HG03520 (cell line): ENCODE measurements at regions not wholly inside any gene's neighbourhood (a gene's known extent, or its start where the extent isn't known, plus 50 kb on each side); places are given as distances from the start of the nearest gene placed in this dataset.

Experiments
- ATAC-seq: cut with Tn5 transposase; IDR thresholded peaks from one replicate; pipeline ENCODE4 v1.9.1; 2021; ENCODE audit warnings: mild to moderate bottlenecking, moderate library complexity; ENCODE audit not compliant: unreplicated experiment

- no peak for ATAC-seq
These were observed 2083.1 kb upstream of the PIK3C3 start for GRCh38 chr18:39871961-39872360.

- no peak for ATAC-seq
These were observed 2084.4 kb upstream of the PIK3C3 start for GRCh38 chr18:39870591-39870990.

GRCh38 chr18:39863916-39864315 is 2091.1 kb upstream of the PIK3C3 start:
- ATAC-seq = no peak

DNA sequence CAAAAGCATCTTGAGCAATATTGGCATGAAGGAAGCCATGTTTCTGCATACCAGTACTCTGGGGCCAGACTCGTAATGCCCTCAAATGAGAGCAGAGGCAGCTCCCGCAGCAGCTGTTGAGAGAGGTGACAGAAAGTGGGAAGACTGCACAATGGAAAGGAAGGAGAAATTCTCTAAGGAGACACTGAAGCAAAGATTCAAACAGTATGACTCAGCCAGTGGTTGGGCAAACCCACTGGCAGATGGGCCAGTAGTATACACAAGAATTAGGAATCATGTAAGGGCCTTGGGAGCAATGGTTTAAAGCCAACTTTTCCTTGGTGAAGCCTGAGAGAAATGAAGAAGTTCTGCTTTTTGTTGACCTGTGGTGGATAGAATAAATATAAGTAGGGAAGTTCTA is 2092.7 kb upstream of the PIK3C3 start:
- no peak for ATAC-seq

DNA sequence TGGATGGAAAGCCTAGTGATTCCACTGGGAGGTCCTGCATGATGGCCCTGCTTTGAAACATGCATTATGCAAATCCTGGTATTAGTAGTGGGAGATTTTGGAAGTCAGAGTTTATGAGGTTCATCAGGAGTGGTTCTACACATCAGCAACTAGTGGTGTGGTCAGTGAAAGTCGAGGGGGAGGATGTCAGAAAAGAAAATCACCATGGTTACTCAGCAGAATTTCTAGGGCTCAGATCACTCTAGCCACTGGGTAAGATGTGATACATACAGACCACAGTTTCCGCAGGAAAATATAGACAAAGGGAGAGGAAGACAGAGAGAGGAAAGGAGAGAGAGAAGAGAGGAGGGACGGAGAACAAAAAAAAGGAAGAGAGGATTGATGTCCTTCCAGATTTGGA is 2100.7 kb upstream of the PIK3C3 start:
- ATAC-seq = no peak

DNA sequence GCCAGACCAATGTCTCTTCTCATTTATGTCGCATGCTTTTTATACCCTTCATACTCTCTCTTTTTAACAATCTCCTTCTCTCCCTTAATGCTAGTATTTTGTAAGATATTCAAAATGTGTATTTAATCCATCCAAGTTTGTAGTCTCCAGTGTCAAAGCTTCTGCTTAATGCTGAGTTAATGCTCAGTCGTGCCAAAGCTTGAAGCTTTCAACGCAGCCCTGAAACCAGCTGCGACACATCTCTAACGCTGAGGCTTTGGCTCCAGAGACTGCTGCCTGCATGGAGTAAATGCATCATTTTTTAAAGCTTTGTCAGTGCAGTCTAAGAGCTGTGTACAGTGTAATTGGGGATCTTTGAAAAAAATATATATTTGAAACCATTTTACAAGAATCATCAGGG is 2108.8 kb upstream of the PIK3C3 start:
- ATAC-seq = no peak

DNA sequence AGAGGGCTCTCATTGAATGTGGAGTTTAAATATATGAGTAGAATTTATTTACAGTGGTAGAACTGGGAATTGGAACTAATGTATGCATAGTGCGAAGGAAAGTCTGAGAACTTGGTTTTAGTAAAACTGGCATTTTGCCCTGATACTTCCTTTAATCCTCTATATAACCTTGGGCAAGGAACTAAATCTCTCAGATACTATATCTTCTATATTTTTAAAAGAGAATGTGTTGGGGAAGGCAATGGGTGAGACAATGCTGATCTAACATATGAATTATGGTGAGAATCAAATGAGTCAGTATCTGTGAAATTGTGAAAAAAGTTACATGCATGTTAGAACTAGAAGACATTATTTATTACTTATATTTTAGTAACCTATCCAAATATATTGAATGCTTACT is 2109.4 kb upstream of the PIK3C3 start:
- no peak for ATAC-seq

DNA sequence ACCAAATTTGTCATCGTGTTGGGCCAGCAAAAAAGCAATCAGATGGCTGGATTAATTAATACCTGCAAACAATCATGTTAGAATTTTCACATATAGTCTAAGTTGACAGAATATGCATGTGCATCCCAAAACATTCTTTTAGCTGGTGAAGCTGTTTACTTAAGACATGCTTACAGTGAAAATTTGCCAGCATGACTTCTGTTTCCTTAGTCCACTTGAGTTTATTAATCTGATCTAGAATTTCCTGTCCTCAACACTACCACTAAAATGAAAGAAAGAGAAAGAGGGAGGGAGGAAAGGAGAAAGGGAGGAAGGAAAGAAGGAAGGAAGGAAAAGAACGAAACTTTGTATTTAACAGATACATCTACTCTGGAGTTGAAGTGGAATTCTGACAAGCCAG is 2109.9 kb upstream of the PIK3C3 start:
- ATAC-seq = no peak

- ATAC-seq = no peak
These were observed 2111.5 kb upstream of the PIK3C3 start for GRCh38 chr18:39843546-39843945.

- no peak for ATAC-seq
These were observed 2112.6 kb upstream of the PIK3C3 start for GRCh38 chr18:39842366-39842914.

DNA sequence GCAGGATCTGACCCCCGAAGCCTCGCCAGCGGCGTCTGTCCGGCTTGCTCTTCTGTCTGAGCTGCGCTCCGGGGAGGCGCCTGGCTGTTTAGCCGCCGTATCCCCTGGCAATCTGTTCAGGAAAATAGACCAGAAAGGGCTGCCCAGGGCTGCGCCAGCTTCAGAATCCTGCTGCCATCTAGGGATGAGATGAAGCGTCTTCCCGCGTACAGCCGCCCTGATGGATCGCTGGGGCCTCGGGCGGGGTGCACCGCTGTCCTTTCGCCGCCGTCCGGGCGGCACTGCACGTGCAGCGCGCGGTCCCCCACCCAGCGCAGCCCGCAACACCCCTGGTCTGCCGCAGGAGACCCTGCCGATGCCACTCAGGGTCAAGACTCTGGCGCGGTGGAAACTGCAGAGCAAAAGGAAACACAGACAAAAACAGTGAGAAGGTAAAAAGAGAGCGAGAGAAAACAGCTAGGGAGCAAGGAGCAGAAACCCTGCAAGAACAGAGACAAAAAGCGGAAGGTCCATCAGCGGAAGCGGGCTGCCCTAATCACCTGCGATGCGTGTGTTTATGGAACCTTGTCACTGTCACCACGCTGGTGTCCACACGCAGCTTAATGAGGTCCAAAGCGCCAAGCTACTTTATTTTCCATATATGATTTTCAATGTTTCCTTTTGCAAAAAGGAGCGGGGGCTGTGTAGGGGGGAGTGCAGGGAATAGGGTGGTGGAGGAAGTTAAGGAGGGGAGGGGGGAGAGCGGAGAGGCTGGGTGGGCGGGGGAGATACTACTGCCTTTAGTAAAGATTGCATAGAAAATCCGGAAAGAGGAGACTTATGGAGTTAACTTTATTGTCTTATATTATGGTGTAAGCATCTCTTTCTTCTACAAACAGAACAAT is 2113.3 kb upstream of the PIK3C3 start:
- ATAC-seq = no peak

GRCh38 chr18:39840856-39841481 is 2114.1 kb upstream of the PIK3C3 start:
- no peak for ATAC-seq

DNA sequence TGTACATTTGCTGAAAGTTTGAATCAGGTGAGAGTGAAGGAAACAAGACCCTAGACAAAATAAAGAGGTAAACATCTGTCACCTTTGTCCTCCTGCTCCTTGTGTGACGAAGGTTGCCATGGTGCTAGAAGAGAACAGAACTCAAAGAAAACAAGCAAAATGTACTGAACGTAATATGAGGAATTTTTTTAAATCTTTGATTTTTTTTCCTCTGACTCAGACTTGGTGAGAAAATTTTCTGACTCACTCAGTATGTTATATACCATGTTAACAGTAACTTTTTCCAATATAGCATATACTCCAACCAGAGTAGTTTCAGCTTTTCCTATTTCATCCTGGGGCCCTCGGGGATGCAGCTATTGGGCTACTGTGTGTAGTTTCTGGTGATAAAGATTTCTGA is 2114.6 kb upstream of the PIK3C3 start:
- ATAC-seq = no peak

DNA sequence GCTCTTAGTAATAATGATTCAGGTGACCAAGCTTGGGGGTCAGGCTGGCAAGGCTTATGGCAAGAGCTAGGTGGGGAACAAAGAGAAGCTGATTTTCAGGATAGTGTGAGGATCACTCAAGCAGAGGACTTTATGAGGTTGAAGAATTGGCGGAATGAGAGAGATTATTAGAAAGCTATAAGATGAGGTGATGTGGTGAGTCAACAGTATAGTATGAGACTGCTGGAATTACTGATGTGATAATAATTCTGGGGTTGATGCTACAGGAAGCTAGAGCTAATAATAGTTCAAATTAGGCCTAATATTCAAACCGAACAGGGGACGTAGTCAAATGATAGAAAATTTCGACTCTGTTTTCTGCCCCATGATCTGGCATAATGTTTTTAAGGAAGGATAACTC is 2115.3 kb upstream of the PIK3C3 start:
- no peak for ATAC-seq

DNA sequence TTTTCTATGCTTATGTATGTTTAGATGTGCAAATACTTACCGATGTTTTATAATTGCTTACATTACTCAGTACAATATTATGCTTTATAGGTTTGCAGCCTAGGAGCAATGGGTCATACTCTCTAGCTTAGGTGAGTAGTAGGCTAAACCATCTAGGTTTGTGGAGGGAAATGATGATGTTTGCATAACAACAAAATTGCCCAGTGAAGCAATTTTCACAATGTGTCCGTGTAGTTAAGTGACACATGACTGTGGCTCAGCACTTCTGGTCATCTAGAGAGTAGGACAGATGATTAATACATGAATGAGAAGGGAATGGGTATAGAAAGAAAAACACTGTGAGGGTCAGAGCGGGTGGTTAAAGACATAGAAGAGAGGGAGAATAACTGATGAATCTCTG is 2116.2 kb upstream of the PIK3C3 start:
- ATAC-seq = no peak

DNA sequence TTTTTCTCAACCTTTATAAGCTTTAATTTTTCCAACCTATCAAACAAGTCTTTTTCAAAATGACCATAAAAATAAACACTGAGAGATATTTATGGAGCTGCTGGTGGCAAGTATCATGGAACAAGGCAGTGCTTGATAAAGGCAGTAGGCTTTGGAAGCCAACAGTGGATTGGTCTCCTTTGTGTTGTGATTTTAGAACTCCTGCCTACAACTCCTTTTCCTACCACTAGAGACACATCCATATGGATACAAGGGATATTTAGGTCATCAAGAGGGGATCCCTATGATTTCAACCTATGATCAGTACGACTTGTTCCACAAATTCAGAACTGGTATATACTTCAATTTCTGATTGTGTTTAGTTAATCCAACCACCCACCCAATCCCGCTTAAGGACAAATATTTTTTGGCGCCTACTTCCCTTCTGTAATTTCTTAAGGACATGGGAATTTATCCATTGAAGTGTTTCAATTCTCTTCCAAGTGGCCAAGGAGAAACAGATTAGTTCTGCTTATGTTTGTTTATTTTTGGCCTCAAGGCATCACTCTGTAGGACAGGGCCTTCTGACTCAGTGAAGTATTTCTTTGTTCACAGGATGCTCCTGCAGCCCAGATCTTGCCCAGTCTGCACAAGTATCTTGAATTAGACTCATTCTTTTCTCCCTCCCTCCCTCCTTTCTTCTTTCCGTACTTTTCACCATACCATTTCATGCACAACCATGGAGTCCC is 2119.6 kb upstream of the PIK3C3 start:
- no peak for ATAC-seq

DNA sequence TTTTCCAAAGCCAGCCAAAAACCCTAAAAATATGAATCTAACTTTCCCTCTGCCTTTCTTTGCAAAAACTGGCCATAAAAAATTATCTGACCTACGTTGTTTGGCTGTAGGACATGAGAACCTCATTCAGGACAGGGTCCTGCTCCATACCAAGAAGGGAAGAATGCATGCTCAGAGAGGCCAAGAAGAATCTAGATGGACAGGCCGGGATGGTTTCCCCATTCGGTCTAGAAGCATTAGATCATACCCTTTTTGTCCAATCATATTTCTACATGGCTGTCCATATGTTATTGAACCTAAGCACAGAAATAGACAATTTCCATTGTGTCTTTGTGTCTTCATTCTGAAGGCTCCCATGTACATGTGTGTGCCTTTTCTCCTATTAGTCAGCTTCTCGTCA is 2120.4 kb upstream of the PIK3C3 start:
- no peak for ATAC-seq

DNA sequence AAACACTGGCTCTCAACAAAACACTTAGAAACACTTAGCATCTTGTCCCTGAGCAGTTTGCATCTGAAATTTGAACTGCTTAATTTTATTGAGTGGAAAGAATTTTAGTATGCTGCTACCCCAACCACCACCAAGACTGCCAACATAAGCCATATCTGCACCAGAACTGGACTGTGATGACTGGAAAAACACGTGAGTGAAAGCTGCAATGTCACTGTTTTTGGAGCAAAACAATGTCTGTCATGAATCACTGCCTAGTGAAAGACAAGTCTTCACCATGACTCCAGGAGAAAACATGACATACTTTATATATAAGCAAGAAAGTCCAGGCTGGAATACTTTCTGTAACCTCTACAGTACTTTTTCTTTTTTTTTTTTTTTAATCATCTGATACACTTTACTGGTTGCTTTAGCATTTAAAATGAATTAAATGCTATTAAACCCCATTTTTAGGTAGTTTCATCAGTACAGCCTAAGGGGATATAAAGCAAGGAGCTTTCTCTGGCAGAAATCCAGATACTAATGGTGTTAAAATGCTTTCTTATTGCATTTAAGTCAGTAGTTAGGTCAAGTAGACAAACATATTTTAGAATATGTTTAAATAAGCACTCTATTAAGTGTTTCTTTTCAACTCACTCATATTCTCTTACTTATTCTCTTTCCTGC is 2129.4 kb upstream of the PIK3C3 start:
- no peak for ATAC-seq

- no peak for ATAC-seq
These were observed 2148.5 kb upstream of the PIK3C3 start for GRCh38 chr18:39806525-39806924.

GRCh38 chr18:39805218-39805617 is 2149.8 kb upstream of the PIK3C3 start:
- no peak for ATAC-seq

DNA sequence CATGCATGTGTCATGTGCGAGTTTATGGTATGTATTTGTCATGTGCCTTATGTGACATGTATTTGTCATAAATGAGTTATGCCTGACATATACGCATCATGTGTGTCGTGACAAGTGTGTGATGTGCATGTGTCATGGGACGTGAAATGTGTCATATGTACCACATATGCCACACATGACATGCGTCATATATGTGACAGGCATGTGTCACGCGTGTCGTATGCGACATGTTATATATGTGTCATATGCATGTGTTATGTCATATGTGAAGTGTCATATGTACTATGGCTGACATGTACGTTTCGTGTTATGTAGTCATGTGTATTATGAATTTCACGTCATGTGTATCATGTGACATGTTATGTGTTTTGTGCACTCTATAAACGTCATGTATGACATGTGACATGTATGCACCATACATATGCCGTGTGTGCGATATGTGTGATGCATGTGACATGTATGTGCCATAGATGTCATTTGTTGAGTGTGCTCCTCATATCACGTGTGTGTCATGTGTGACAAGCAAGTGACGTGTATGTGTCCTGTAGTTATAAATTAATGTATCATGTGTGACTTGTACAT is 2152.3 kb upstream of the PIK3C3 start:
- ATAC-seq = no peak
